Esophagus squamous epithelium (tissue), 4 donors: ENCODE measurements at regions not wholly inside any gene's neighbourhood (a gene's known extent, or its start where the extent isn't known, plus 50 kb on each side); places are given as distances from the start of the nearest gene placed in this dataset.

Experiments used
- CTCF ChIP-seq, 6 experiments: fragments of 450-650 bp in 4 of 6; fragments of 200-600 bp in 2 of 6; sonication (generic) in 2 of 6; IDR thresholded peaks; one replicate each; pipeline ENCODE4 v1.5.1; 2016 to 2019; ENCODE audit warnings: antibody characterized with exemption in 6 of 6, mild to moderate bottlenecking in 4 of 6, moderate library complexity in 4 of 6
- POLR2A ChIP-seq, 4 donors: fragments of 450-650 bp; IDR thresholded peaks; one replicate each; pipeline ENCODE4 v1.6.1; 2017; ENCODE audit warnings: antibody characterized with exemption in 4 of 4, mild to moderate bottlenecking in 4 of 4, moderate library complexity in 3 of 4

GRCh38 chr13:31944262-31945160, 87.1 kb upstream of the FRY start:
- no peak for TF ChIP-seq POLR2A (IDR thresholded peaks at IDR 0.05)
- no peak for TF ChIP-seq CTCF (IDR thresholded peaks at IDR 0.05)
